ENCODE measurements at regions not wholly inside any gene's neighbourhood (a gene's known extent, or its start where the extent isn't known, plus 50 kb on each side); places are given as distances from the start of the nearest gene placed in this dataset.

GRCh38 chr3:5791558-5791957, 604.1 kb downstream of the EDEM1 start:
- TF ChIP-seq CTCF (conservative IDR thresholded peaks at IDR 0.05): no peak
- no peak for TF ChIP-seq ZFX (IDR thresholded peaks at IDR 0.05)
